HepG2 (cell line): ENCODE measurements at regions not wholly inside any gene's neighbourhood (a gene's known extent, or its start where the extent isn't known, plus 50 kb on each side); places are given as distances from the start of the nearest gene placed in this dataset.
A peak's percentile ranks its signal among the peaks of the same experiment; 100 is the strongest.

Source experiments
- AHDC1 ChIP-seq: sonication (generic); formaldehyde crosslinking; IDR thresholded peaks from 2 replicates; pipeline ENCODE4 v1.5.1; 2020; ENCODE audit warnings: mild to moderate bottlenecking, missing genetic modification reagents, borderline replicate concordance
- FOSL2 ChIP-seq: sonication (generic); formaldehyde crosslinking; IDR thresholded peaks from 2 replicates; pipeline ENCODE4 v1.4.0; 2020; ENCODE audit warnings: missing genetic modification reagents
- GLMP ChIP-seq: sonication (generic); formaldehyde crosslinking; IDR thresholded peaks from 2 replicates; pipeline ENCODE4 v1.9.0; 2021; ENCODE audit warnings: missing genetic modification reagents, mild to moderate bottlenecking, borderline replicate concordance
- MBD4 ChIP-seq: IDR thresholded peaks from 2 replicates; pipeline ENCODE4 v1.6.1; 2012; ENCODE audit warnings: low read length, inconsistent platforms, borderline replicate concordance
- PHF8 ChIP-seq: sonication (generic); formaldehyde crosslinking; IDR thresholded peaks from 2 replicates; pipeline ENCODE4 v1.5.0; 2020; ENCODE audit warnings: missing genetic modification reagents
- POLR2AphosphoS5 ChIP-seq: IDR thresholded peaks from 2 replicates; pipeline ENCODE4 v1.6.1; 2012; ENCODE audit warnings: low read depth, low read length
- SOX6 ChIP-seq, 2 experiments: fragments of 450-650 bp in 1 of 2; sonication (generic) in 1 of 2; formaldehyde crosslinking in 1 of 2; IDR thresholded peaks; 2 replicates each; pipeline versions ENCODE4 v1.4.0 to v1.6.1; 2017 to 2020; ENCODE audit warnings: antibody characterized with exemption in 1 of 2, mild to moderate bottlenecking in 1 of 2, missing genetic modification reagents in 1 of 2
- TMF1 ChIP-seq: sonication (generic); formaldehyde crosslinking; IDR thresholded peaks from 2 replicates; pipeline ENCODE4 v1.8.1; 2022; ENCODE audit warnings: low read depth, missing genetic modification reagents
- ZKSCAN8 ChIP-seq: IDR thresholded peaks from 2 replicates; pipeline ENCODE4 v1.6.1; 2016; ENCODE audit warnings: borderline replicate concordance, missing genetic modification reagents, missing compliant biosample characterization
- ZNF446 ChIP-seq: sonication (generic); formaldehyde crosslinking; IDR thresholded peaks from 2 replicates; pipeline ENCODE4 v1.5.0; 2020; ENCODE audit warnings: mild to moderate bottlenecking, missing genetic modification reagents
- ZNF670 ChIP-seq: sonication (generic); formaldehyde crosslinking; IDR thresholded peaks from 2 replicates; pipeline ENCODE4 v1.8.0; 2022; ENCODE audit warnings: mild to moderate bottlenecking, missing genetic modification reagents, borderline replicate concordance
- ZNF7 ChIP-seq: IDR thresholded peaks from 2 replicates; pipeline ENCODE4 v1.6.1; 2016; ENCODE audit warnings: missing biosample characterization, missing genetic modification reagents
- ZNF792 ChIP-seq: IDR thresholded peaks from 2 replicates; pipeline ENCODE4 v1.6.1; 2016
- ZSCAN5A ChIP-seq: sonication (generic); formaldehyde crosslinking; IDR thresholded peaks from 2 replicates; pipeline ENCODE4 v1.8.0; 2022; ENCODE audit warnings: mild to moderate bottlenecking, missing genetic modification reagents, borderline replicate concordance
- TF ChIP-seq, protein P1 (sequence below): sonication (generic); formaldehyde crosslinking; IDR thresholded peaks from 2 replicates; pipeline ENCODE4 v1.5.0; 2020; ENCODE audit warnings: mild to moderate bottlenecking, missing genetic modification reagents

DNA sequence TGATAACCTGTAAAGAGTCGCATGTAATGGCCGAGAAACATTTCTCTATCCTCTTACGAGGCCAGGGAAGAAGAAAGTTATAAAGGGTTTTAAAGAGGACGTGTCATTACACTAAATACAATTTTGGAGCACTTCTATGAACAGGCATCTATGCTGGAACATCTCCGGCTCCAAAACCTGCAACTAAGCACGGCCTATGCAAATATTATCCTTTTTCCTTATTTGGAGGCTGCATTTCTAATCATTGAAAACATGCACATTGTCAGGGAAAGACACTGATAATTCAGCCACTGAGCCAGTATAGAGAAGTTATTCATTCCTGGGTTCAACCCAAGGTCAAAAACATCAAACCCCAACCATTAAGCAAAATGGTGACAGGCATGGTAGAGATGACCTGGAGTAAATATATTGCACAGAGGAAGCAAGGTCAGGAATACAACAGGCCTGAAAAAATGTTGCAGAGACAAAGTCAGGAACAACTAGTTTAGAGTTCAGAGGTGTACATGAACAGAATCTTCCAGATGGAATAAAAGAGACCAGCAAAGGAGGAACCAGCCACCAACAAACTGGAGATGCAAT, 674.1 kb downstream of the NR2F1-AS1 start (continued):
- TF ChIP-seq AHDC1 (CRISPR knock-in tag) (no peak), ZNF446 (CRISPR knock-in tag) (no peak), ZNF792 (CRISPR knock-in tag) (no peak), MBD4 (no peak), TMF1 (no peak), ZSCAN5A (CRISPR knock-in tag) (no peak), ZNF670 (CRISPR knock-in tag) (no peak), ZKSCAN8 (CRISPR knock-in tag) (no peak), GLMP (CRISPR knock-in tag) (no peak), FOSL2 (peak; percentile 58), SOX6 (IDR thresholded peaks at IDR 0.05) (no peak), SOX6 (CRISPR knock-in tag; IDR thresholded peaks at IDR 0.05) (peak; percentile 47), POLR2AphosphoS5 (no peak), ZNF7 (no peak), PHF8 (CRISPR knock-in tag) (no peak)
- TF ChIP-seq, protein P1, sequence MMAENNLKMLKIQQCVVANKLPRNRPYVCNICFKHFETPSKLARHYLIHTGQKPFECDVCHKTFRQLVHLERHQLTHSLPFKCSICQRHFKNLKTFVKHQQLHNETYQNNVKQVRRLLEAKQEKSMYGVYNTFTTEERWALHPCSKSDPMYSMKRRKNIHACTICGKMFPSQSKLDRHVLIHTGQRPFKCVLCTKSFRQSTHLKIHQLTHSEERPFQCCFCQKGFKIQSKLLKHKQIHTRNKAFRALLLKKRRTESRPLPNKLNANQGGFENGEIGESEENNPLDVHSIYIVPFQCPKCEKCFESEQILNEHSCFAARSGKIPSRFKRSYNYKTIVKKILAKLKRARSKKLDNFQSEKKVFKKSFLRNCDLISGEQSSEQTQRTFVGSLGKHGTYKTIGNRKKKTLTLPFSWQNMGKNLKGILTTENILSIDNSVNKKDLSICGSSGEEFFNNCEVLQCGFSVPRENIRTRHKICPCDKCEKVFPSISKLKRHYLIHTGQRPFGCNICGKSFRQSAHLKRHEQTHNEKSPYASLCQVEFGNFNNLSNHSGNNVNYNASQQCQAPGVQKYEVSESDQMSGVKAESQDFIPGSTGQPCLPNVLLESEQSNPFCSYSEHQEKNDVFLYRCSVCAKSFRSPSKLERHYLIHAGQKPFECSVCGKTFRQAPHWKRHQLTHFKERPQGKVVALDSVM (CRISPR knock-in tag) = no peak
